GM19467 (cell line): ENCODE measurements at regions not wholly inside any gene's neighbourhood (a gene's known extent, or its start where the extent isn't known, plus 50 kb on each side); places are given as distances from the start of the nearest gene placed in this dataset.
"Not testable (repeated sequence)": the region's sequence is repeated elsewhere in the genome, so short reads cannot be mapped to it uniquely, and the experiment has no call there.

Source experiments
- ATAC-seq: cut with Tn5 transposase; IDR thresholded peaks from one replicate; pipeline ENCODE4 v1.9.1; 2021; ENCODE audit warnings: mild to moderate bottlenecking, moderate library complexity; ENCODE audit not compliant: unreplicated experiment

- ATAC-seq = no peak
Measured at GRCh38 chr2:236369661-236370062, 105.5 kb upstream of the ASB18 start.

- ATAC-seq = no peak
Measured at GRCh38 chr2:236370847-236371409, 106.7 kb upstream of the ASB18 start.

- ATAC-seq = no peak
Measured at GRCh38 chr2:236375973-236376476, 111.8 kb upstream of the ASB18 start.

GRCh38 chr2:236376566-236377244 is 112.5 kb upstream of the ASB18 start:
- ATAC-seq = no peak

GRCh38 chr2:236380051-236380612 is 115.9 kb upstream of the ASB18 start:
- no peak for ATAC-seq

GRCh38 chr2:236381253-236381652 is 117.0 kb upstream of the ASB18 start:
- not testable (repeated sequence) for ATAC-seq

- ATAC-seq = not testable (repeated sequence)
Measured at GRCh38 chr2:236389284-236390216, 125.3 kb upstream of the ASB18 start.

GRCh38 chr2:236393101-236393500 is 128.9 kb upstream of the ASB18 start:
- ATAC-seq = no peak

GRCh38 chr2:236393581-236393980 is 129.4 kb upstream of the ASB18 start:
- no peak for ATAC-seq

- ATAC-seq = no peak
Measured at GRCh38 chr2:236394571-236394970, 130.4 kb upstream of the ASB18 start.

GRCh38 chr2:236395067-236395466 is 130.9 kb upstream of the ASB18 start:
- no peak for ATAC-seq

- no peak for ATAC-seq
Measured at GRCh38 chr2:236396818-236397350, 132.7 kb upstream of the ASB18 start.

GRCh38 chr2:236397681-236398080 is 133.5 kb upstream of the ASB18 start:
- ATAC-seq = no peak

- ATAC-seq = no peak
Measured at GRCh38 chr2:236399409-236399808, 135.2 kb upstream of the ASB18 start.

GRCh38 chr2:236400046-236400574 is 135.9 kb upstream of the ASB18 start:
- no peak for ATAC-seq

- no peak for ATAC-seq
Measured at GRCh38 chr2:236400594-236401360, 136.6 kb upstream of the ASB18 start.

GRCh38 chr2:236402033-236402790 is 138.0 kb upstream of the ASB18 start:
- ATAC-seq = no peak

GRCh38 chr2:236403125-236403524 is 138.9 kb upstream of the ASB18 start:
- ATAC-seq = no peak

GRCh38 chr2:236403811-236404210 is 139.6 kb upstream of the ASB18 start:
- ATAC-seq = no peak
